Activated gamma-delta T cell (primary cell): ENCODE measurements at regions not wholly inside any gene's neighbourhood (a gene's known extent, or its start where the extent isn't known, plus 50 kb on each side); places are given as distances from the start of the nearest gene placed in this dataset.
"Not testable (repeated sequence)": the region's sequence is repeated elsewhere in the genome, so short reads cannot be mapped to it uniquely, and the experiment has no call there.

Experiments used
- DNase-seq: peaks from one replicate; lab custom pipeline; 2025; lab: John Stamatoyannopoulos, UW

- DNase-seq = no peak
These were observed 161.3 kb upstream of the RREB1 start for GRCh38 chr6:6946206-6947155.

GRCh38 chr6:6950373-6951145, 157.2 kb upstream of the RREB1 start:
- DNase-seq = no peak

GRCh38 chr6:6951355-6951754, 156.4 kb upstream of the RREB1 start:
- no peak for DNase-seq

- DNase-seq = no peak
These were observed 155.3 kb upstream of the RREB1 start for GRCh38 chr6:6952484-6952883.

- DNase-seq = not testable (repeated sequence)
These were observed 154.8 kb upstream of the RREB1 start for GRCh38 chr6:6952927-6953326.

GRCh38 chr6:6960571-6961251, 147.1 kb upstream of the RREB1 start:
- no peak for DNase-seq

- DNase-seq = no peak
These were observed 145.7 kb upstream of the RREB1 start for GRCh38 chr6:6962086-6962485.

GRCh38 chr6:6962699-6963098, 145.1 kb upstream of the RREB1 start:
- DNase-seq = no peak

GRCh38 chr6:6963390-6963789, 144.4 kb upstream of the RREB1 start:
- not testable (repeated sequence) for DNase-seq

- no peak for DNase-seq
These were observed 143.1 kb upstream of the RREB1 start for GRCh38 chr6:6964675-6965074.

GRCh38 chr6:6966127-6966526, 141.6 kb upstream of the RREB1 start:
- no peak for DNase-seq

GRCh38 chr6:6966569-6966968, 141.2 kb upstream of the RREB1 start:
- DNase-seq = no peak

GRCh38 chr6:6968357-6968730, 139.4 kb upstream of the RREB1 start:
- DNase-seq = no peak

GRCh38 chr6:6968731-6969552, 138.8 kb upstream of the RREB1 start:
- DNase-seq = no peak

GRCh38 chr6:6969761-6970223, 138.0 kb upstream of the RREB1 start:
- no peak for DNase-seq

- DNase-seq = no peak
These were observed 136.9 kb upstream of the RREB1 start for GRCh38 chr6:6970851-6971250.

GRCh38 chr6:6971369-6971768, 136.4 kb upstream of the RREB1 start:
- DNase-seq = no peak

- DNase-seq = no peak
These were observed 135.3 kb upstream of the RREB1 start for GRCh38 chr6:6972456-6972855.

- no peak for DNase-seq
These were observed 134.0 kb upstream of the RREB1 start for GRCh38 chr6:6973721-6974120.

GRCh38 chr6:6975459-6976111, 132.2 kb upstream of the RREB1 start:
- no peak for DNase-seq

GRCh38 chr6:6976193-6976592, 131.6 kb upstream of the RREB1 start:
- no peak for DNase-seq
